GM12891 (cell line): ENCODE measurements at regions not wholly inside any gene's neighbourhood (a gene's known extent, or its start where the extent isn't known, plus 50 kb on each side); places are given as distances from the start of the nearest gene placed in this dataset.

ENCODE experiments used
- PAX5 ChIP-seq: IDR thresholded peaks from 2 replicates; pipeline ENCODE4 v1.6.1; 2011; ENCODE audit warnings: low read length, moderate library complexity, mild to moderate bottlenecking; ENCODE audit not compliant: insufficient read depth, severe bottlenecking
- POLR2A ChIP-seq: IDR thresholded peaks from 2 replicates; pipeline ENCODE4 v1.6.1; 2011; ENCODE audit warnings: low read depth, low read length, control low read depth
- POLR2AphosphoS5 ChIP-seq: IDR thresholded peaks from 2 replicates; pipeline ENCODE4 v1.6.1; 2011; ENCODE audit warnings: low read depth, low read length, control low read depth
- POU2F2 ChIP-seq: IDR thresholded peaks from 2 replicates; pipeline ENCODE4 v1.6.1; 2011; ENCODE audit warnings: low read depth, mild to moderate bottlenecking, control low read depth, low read length, moderate library complexity
- SPI1 ChIP-seq: IDR thresholded peaks from 2 replicates; pipeline ENCODE4 v1.6.1; 2011; ENCODE audit warnings: low read depth, low read length, control low read depth
- TAF1 ChIP-seq: IDR thresholded peaks from 2 replicates; pipeline ENCODE4 v1.6.1; 2011; ENCODE audit warnings: low read depth, low read length, control low read depth

DNA sequence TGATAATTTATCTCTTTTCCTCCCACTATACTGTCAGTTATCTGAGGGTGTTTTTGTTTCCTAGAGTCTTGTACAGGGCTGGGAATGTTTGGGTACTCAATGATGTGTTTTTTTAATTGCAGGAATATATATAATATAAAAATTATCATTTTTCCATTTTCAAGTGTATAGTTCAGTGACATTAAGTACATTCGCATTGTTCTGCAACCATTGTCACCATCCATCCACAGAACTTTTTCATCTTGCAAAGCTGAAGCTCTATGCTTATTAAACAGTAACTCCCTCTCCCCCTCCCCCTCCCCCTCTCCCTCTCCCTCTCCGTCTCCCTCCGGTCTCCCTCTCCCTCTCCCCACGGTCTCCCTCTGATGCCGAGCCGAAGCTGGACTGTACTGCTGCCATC, 93.0 kb upstream of the MANSC4 start:
- no peak for TF ChIP-seq POLR2A
- no peak for TF ChIP-seq TAF1
- no peak for TF ChIP-seq POLR2AphosphoS5
- TF ChIP-seq PAX5, result no peak
- no peak for TF ChIP-seq POU2F2
- TF ChIP-seq SPI1, result no peak
